HG03175 (cell line): ENCODE measurements at regions not wholly inside any gene's neighbourhood (a gene's known extent, or its start where the extent isn't known, plus 50 kb on each side); places are given as distances from the start of the nearest gene placed in this dataset.

Experiments used
- ATAC-seq: cut with Tn5 transposase; IDR thresholded peaks from one replicate; pipeline ENCODE4 v1.9.1; 2021; ENCODE audit warnings: mild to moderate bottlenecking, moderate library complexity; ENCODE audit not compliant: unreplicated experiment

DNA sequence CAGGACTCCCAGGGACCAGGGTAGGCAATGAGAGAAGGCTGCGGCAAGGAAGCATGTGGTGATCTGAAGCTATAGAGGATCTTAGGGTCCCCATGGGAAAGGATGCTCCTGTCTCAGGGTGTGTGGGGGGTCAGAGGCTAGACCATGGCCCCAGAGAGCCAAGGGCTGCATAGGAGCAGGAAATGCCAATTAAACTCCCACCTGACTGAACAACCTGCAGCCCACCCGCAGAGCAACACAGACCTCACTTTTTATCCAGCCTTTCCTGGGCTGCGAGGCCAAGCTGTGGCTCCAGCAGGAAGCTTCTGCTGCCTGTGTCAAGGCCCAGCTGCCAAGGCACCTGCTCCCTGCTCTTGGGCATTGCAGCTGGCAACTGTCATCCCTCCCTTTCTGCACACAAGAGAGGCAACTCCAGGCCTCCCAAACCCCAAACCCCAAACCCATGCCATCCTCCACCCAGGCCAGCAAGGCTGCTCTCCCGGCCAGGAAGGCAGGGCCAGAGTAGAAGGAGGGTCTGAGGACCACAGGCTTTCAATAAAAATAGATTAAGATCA, 290.1 kb downstream of the FOXO1 start:
- no peak for ATAC-seq

DNA sequence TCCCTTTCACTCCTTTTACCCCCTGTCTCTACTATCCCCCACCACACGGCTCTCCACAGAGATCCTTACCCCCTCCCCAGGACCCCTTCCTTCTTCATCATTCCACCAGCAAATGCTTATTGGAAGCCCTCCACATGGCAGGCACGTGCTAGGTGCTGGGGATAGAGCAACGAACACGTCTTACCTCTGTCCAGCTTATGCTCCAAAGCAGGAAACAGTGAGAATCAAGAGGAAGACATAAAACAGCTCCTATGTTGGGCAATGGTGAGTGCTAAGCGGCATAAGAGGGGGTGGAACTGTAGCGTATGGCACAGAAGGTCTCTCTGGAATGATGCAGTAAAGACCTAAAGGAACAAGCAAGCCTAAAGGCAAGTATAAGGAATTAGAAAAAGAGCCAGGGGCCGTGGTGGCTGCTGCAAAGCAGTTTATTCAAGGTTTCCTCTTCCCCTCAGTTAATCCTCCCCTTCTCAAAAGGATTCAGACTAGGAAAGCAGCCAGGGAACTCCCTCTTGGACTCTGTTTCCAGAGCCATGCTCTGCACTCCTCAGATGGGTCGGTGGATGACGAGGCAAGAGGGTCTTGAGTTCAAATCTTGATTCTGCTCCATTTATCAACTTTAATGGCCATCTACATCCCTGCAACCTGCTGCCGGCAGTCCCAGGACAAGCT, 289.4 kb downstream of the FOXO1 start:
- no peak for ATAC-seq

DNA sequence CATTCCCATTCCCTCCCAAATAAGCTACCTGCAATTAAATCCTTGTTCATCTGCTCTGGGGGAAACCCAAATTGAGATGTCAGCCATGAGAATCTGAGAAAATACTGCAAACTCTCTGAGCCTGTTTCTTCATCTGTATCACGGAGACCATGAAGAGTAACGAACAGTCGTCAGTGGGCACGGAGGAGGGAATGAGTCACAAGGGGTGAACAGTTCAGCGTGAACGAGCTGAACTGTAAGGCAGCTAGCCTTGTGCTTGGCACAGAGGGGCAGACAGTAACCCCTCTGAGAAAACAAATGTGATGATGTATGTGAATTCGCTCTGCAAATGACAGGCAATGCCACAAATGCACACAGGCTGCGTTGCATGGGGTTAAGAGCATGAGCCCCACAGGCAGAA, 288.7 kb downstream of the FOXO1 start:
- ATAC-seq, result no peak

DNA sequence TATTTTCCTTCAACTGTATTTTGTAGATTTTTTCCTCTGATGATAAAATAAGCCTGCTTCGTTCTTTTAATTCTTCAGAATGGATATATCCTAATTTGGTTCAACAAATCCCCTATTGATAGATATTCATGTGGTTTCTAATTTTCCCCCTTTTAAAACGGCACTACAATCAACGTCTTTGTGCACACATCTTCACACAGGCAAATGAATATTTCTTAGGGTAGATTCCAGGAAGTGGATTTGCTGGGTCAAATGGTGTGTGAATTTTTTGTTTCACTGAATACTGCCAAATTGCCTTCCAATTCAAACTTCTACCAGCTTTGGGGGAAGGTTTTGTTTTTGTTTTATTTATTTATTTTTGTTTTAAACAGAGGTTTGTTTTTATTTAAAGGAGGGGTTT, 287.2 kb downstream of the FOXO1 start:
- no peak for ATAC-seq

DNA sequence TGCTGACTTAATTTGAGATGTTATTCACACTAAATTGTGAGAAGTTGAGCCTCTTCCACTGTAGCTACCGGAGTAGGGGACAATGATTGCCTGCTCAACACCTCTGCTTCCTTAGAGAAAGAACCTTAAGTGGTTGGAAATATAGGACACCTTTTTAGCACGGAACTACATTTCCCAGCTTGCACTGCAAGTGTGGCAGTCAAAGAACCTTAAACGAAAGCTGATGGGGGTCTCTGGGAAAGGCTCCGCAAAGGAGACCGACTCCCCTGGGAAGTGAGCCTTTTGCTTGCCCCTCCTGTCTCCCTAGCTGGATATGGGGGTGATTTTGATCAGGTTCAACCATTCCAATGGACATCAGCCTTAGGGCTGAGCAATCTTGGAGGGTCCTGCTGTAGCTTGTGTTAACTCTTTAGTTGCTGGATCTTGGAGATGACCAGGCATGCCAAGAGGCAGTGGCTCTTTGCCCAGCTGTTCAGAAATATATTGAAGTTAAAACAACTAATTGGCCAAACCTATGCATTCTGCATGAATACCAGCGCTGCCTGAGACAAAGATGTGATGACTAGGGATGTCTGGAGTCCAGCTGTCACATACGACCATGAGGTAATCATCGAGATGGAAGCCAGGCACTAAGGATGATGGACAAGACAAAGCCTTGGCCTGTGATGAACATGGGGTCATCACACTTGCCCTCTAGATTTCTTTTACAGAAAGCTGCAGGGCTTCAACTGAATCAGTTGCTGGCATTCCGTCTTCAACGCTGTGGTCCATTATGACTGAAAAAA, 286.5 kb downstream of the FOXO1 start:
- ATAC-seq, result no peak

DNA sequence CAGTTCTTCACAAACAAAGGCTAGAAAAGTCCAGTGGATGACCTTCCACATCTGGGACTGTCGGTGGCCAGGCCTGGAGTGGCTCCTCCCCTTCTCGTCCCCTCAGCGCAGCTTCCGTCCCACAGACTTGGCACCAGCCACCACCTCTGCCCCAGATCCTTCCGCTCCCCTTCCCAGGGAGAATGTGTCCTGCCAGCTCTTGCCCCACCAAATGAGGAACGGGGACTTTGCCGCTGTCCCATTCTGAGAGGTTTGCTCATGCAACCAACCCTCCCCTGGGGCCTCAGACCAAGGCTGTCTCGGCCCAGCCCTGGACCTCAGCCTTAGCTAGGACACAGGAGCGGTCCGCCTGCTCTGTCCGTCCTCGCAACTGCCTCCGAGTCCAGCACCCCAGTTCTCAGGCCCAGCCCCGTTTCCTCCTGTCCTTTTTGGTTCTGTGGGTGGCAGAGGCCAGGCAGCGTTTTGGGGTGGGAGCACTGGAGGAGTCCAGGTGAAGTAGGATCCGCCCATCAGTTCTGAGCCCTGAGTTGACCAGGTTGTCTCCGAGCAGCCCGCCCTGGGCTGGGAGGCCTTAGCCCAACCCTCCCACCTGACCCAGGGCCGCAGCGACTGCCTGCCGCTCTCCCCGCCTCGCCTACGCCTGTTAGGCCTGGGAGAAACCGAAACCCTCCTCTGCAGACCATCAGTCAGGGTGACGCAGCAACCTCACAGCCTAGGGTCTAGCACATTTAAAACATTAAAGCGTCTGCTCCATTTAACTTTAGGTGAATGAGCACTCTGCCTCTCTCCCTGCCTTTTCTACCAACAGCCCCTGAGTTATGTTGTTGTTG, 284.3 kb downstream of the FOXO1 start:
- no peak for ATAC-seq

DNA sequence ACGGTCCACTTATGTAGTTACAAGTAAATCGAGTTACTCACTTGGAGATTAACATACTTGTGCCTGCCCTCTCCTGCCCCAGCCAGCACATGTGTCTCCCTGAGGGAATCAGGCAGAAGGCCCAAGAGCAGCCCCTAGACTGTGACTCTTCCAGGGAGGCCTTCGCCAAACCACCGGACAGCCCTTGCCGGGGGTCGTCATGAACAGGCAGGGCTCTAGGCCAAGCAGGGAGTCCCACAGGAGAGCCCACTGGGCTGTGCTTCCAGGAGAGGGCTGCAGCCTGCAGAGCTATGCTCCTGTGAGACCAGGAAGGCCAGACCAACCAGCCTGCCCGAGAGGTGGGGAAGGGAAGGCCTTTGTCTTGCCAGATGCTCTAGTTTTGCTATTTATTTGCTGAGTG, 283.3 kb downstream of the FOXO1 start:
- ATAC-seq, result no peak

DNA sequence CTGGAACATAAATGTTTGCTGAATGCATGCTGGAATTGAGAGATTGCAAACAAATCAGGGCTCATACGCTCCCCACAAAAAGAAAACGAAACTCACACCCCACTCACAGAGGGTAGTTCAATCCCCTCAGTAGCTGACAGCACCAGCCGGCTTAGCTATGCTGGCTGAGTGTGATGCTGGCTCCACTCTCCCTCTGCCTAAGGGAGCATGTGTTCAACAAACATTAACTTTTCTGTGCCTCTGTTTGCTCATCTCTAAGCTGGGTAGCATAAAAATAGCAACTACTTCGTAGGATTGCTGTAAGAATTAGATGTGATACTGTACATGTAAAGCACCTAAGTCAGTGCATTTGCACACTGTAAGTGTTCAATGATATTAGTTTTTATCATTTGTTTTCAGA, 282.6 kb downstream of the FOXO1 start:
- ATAC-seq, result no peak

DNA sequence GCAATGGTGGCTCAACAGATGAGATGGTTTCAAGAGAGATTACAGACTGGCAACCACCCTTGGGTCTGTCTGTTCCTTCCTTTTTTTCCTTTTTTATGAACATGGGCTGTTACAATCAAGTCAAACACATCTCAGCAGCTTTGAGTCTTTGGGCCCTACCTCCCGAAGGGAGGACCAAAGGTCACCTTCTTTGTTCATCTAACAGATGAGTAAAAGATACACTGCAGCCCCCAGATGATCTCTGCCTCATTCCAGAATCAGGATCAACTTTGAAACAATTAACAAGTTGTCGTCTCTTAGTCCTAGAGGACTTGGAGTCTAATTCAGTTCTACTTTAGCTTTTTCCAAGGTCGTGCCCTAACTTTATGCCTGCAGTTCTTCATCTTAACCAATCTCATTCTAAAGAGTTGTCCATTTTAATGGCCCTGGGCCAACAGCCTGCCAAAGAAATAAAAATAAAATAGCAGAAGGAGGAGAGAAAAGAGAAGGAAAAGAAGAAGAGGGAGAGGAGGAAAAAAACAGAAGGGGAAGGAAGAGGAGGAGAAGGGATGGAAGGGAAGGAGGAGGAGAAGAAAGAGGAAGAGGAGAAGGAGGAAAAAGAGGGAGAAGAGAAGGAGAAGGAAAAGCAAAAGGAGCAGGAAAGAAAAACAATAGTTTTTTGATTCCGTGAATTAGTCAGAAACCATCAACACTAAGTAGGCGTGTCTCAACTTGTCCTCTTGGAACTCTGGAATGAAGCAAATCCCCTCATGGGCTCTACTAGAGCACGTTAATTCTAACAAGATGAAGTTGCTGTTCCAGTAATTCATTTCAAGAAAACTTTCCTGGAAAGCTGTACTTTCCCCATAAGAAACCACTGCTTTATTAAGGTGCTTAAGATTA, 281.2 kb downstream of the FOXO1 start:
- no peak for ATAC-seq

DNA sequence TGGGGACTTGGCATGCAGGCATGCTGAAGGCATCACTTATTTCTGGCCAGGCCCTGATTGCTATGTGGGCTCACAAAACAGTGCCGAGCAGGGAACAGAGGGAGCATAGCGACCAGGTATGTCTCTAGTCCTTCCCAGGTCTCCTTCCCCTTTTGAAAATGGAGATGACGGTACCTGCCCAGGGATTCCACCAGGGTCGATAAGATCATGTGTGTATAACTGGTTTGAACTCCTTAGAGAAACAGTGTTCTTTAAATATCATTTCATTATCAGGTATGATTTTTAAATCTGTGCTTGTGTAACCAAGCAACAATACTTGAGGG, 280.6 kb downstream of the FOXO1 start:
- no peak for ATAC-seq

DNA sequence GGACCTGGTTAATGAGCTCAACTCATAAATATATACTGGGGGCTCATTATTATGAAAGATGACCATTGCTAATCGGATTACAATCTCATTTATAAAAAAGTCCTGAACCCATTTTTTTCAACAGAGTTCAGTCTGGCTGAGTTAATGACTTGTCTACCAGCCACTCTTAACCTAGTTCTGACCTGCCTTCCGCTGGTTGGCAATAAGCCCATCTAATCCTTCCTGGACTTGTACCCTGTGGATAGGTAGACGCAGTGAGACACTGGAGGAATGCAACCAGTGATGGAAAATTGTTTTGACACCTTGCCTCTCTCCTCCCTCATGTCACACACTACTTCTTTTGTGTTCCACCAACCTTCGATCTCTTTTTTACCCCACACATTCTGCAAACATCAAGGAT, 279.9 kb downstream of the FOXO1 start:
- no peak for ATAC-seq

DNA sequence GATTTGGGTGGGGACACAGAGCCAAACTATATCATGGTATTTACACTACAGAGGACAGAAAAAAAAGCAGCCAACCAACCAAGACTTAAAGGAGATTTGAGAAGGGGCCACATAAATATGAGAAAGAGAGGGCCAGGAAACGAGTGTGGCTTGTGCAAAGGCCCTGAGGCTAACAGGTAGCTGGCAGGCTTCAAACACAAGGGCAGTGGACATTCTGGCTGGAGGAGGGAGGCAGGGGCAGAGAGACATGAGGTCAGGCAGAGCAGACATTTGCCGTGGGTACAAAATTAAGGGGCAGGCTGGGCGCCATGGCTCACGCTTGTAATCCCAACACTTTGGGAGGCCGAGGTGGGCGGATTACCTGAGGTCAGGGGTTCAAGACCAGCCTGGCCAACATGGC, 278.7 kb downstream of the FOXO1 start:
- no peak for ATAC-seq

DNA sequence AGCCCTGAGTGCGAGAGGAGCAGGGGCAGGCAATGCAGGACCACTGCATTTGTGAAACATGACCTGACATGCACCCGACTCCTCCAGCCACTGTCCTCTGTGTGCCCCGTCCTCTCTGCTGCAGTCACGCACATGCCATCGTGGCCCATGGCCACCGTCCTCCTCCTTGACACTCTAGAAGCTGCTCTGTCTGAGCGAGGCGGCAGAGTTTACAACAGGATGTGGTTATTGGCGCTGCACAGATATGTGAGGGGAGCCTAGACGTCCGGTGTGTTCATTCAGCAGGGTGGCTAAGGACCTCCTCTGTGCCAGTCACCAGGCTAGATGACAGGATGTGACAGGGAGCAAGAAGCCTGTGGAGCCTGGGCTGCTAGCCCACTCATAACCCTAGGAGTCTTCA, 277.8 kb downstream of the FOXO1 start:
- peak; percentile 99 for ATAC-seq

DNA sequence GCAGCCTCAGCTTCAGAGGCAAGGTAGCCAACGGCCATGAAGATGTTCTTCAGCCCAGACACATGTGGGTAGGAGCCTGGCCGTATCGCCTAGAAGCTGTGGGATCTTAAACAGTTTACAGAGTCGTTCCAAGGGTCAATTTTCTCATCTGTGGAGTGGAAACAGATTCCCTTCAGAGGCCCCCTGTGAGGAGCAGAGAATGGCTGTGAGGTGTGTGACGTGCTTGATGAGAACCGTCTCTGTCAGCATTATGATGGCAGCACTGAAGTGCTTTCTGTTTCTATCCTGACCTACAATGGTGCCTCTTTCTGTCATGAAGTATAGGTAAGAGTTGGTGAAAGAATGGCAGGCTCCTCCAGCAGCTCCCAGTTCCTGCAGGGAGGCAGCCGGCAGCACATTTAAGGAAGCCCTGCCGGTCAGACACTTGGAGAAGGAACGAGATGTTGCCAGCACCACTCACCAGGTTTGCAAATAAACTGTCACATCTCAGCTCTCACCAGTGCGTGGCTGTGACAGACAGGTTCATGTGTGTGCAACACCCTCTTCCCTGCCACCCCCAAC, 277.3 kb downstream of the FOXO1 start:
- ATAC-seq, result peak; percentile 68

DNA sequence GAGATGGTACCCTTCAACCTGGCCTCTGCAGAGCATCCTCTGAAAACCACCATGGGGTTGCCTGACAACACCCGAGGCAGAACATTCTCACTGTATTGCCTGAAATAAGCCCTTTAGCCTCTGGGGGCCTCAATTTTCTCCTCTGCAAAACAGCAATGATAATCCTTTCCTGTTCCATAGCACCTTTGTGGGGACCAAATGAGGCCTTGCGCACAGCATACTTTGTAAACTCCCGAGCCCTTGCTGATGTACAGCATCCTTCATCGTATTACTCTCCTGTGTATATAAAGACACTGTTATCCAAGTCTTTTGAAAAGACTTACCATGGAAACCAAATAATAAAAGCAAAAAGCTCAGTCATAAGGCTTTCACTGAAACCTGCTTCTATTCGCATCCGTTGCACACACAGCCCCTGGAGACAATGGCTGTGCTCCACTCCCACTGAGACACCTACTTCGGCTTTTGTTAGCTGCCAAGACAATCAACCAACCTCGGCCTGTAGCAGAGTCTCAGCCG, 276.0 kb downstream of the FOXO1 start:
- no peak for ATAC-seq

DNA sequence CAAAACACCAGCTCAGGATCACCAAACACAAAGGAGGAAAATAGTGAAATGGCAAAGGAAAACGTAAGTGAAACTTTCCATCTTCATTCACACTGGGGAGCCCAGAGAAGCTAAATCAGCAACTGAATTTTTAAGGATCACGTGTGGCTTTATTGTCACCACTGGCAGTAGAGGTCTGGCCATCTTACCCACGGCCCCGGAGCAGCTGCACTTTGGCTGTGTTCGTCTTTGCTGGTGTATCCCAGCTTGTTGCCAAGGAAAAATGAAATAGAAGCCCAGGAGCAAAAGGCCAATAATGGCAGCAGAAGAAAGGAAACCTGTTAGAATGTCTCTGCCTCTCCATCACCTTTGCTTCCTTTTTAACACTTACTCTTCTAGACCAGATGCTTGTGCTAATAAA, 274.7 kb downstream of the FOXO1 start:
- no peak for ATAC-seq

DNA sequence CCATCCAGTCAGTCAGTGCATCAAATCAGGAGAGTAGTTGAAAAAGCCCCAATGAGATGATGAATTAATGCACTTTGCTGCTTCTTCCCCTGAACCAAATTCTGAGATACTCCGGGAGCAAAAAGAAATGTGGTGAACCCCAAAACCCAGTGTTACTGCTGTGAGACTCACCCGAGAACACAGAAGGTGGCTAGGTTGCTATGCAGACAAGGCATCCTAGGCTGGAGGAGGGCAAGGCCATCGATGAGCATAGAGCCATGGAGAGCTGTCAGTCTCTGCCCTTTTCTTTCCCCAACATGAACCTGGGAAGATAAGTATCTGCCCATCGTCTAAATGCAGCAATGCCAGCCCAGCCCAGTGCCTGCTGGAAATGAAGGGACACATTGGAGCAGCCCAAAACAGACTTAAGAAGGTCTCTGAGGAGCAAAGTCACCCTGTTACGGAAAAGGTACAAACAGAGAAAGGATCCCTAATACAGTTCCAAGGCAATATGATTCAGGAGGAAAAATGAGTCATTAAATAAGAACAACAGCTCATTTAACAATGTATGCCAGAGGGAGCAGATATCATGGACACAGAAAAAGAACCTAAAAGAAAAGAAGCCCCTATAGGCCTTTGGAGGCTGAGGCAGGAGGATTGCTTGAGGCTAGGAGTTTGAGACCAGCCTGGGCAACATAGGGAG, 272.0 kb downstream of the FOXO1 start:
- ATAC-seq, result no peak

DNA sequence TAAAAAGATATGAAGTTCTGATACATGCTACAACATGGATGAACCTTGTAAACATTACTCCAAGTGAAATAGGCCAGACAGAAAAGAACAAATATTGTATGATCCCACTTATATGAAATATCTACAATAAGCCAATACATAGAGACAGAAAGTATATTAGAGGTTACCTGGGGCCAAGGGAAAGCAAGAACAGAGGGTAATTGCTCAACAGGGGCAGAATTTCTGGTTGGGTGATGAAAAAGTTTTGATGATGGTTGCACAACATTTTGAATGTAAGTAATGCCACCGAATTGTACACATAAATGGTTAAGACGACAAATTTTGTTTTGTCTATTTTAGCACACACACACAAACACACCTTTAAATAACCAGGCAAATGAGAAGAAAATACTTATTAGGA, 268.4 kb downstream of the FOXO1 start:
- ATAC-seq, result no peak

DNA sequence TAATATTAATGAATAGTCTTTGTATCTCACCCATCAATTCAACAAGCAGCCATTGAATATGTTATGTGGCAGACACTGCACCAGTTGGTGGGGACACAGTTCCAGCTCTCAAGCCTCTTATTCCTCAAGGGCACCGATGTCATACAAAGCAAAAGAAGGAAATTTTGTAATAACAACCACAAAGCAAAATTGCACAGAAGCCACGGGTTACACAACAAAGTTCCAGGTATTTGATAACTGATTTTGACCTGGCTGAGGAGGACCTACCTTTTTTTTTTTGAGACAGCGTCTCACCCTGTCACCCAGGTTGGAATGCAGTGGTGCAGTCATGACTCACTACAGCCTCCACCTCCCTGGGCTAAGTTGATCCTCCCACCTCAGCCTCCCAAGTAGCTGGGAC, 266.7 kb downstream of the FOXO1 start:
- no peak for ATAC-seq
